MCF 10A (cell line): ENCODE measurements at regions not wholly inside any gene's neighbourhood (a gene's known extent, or its start where the extent isn't known, plus 50 kb on each side); places are given as distances from the start of the nearest gene placed in this dataset.

Experiments
- BruUV-seq: library from RNA; stranded (reverse); fragments of 400-500 nt; replicated peaks from 2 replicates; lab custom pipeline; 2021; lab: Mats Ljungman, UMichigan
- CTCF ChIA-PET: fragments of 300-600 bp; sonication (Branson Sonifier 250); formaldehyde crosslinking; extraction: SDS; loops from one replicate; lab custom pipeline; 2021; ENCODE audit warnings: antibody characterized with exemption, inconsistent platforms; lab: Yijun Ruan, JAX
- POLR2A ChIA-PET: fragments of 300-600, 350-650 bp; sonication (Branson Sonifier 250); formaldehyde crosslinking; extraction: SDS; loops from one replicate; lab custom pipeline; 2020; ENCODE audit warnings: antibody characterized with exemption, inconsistent platforms; lab: Yijun Ruan, JAX
- DNase-seq: peaks from one replicate; pipeline ENCODE4 v3.0.0-alpha.2; 2018; ENCODE audit not compliant: unreplicated experiment
- H3K27ac Mint-ChIP-seq: one replicate; pipeline ENCODE4 v1.8.0; 2022; ENCODE audit warnings: mild to moderate bottlenecking, low read depth, mixed read lengths; ENCODE audit not compliant: unreplicated experiment
- H3K27me3 Mint-ChIP-seq: one replicate; pipeline ENCODE4 v1.8.0; 2022; ENCODE audit warnings: mixed read lengths; ENCODE audit not compliant: insufficient read depth, unreplicated experiment
- H3K36me3 Mint-ChIP-seq: one replicate; pipeline ENCODE4 v1.8.0; 2022; ENCODE audit warnings: mild to moderate bottlenecking, moderate library complexity, mixed read lengths; ENCODE audit not compliant: insufficient read depth, unreplicated experiment
- H3K4me1 Mint-ChIP-seq: one replicate; pipeline ENCODE4 v1.8.0; 2022; ENCODE audit warnings: mixed read lengths; ENCODE audit not compliant: insufficient read depth, unreplicated experiment
- H3K4me3 Mint-ChIP-seq: one replicate; pipeline ENCODE4 v1.8.0; 2022; ENCODE audit warnings: mild to moderate bottlenecking, moderate library complexity, mixed read lengths; ENCODE audit not compliant: unreplicated experiment
- H3K9me3 Mint-ChIP-seq: one replicate; pipeline ENCODE4 v1.8.0; 2022; ENCODE audit warnings: mixed read lengths; ENCODE audit not compliant: unreplicated experiment
- intact Hi-C: fragments of 100-400 bp; cut with micrococcal nuclease; formaldehyde crosslinking; loops from 2 replicates; pipeline ENCODE4 v1.14.1; 2022
- TF ChIP-seq, protein P1 (sequence below): fragments of 200-600 bp; IDR thresholded peaks from one replicate; pipeline ENCODE4 v1.8.0; 2022; ENCODE audit warnings: antibody characterized with exemption, mild to moderate bottlenecking; ENCODE audit not compliant: unreplicated experiment

DNA sequence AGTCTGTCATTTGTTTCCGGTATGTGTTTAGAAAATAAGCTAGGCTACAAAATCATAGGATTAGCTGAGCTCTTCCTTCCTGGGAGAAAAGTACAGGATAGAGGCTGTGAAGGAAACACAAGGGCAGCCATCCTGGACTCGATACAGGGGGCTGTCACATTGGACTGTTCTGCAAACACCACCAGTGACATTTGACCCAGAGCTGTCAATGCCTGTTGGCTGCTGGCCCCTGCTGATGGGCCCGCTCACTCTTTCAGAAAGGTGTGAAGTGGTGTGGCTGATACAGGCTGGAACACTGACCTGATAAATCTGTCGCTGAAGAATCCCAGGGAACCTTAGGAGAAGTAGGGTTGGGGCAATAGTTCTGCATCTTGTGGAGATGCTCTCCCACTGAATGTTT lies 183.1 kb downstream of the RHOU start:
- H3K27ac Mint-ChIP-seq: no peak overlapping the region
- H3K36me3 Mint-ChIP-seq: no peaks in the 10 kb centered on the region
- H3K4me1 Mint-ChIP-seq: no peaks in the 10 kb centered on the region
- H3K27me3 Mint-ChIP-seq: no peaks in the 10 kb centered on the region
- no peak for DNase-seq
- no peak overlapping the region for H3K4me3 Mint-ChIP-seq
- TF ChIP-seq, protein P1, sequence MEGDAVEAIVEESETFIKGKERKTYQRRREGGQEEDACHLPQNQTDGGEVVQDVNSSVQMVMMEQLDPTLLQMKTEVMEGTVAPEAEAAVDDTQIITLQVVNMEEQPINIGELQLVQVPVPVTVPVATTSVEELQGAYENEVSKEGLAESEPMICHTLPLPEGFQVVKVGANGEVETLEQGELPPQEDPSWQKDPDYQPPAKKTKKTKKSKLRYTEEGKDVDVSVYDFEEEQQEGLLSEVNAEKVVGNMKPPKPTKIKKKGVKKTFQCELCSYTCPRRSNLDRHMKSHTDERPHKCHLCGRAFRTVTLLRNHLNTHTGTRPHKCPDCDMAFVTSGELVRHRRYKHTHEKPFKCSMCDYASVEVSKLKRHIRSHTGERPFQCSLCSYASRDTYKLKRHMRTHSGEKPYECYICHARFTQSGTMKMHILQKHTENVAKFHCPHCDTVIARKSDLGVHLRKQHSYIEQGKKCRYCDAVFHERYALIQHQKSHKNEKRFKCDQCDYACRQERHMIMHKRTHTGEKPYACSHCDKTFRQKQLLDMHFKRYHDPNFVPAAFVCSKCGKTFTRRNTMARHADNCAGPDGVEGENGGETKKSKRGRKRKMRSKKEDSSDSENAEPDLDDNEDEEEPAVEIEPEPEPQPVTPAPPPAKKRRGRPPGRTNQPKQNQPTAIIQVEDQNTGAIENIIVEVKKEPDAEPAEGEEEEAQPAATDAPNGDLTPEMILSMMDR: no peak
- CTCF ChIA-PET: interaction anchor here (0.9 kb wide), 1 partner anchor 310 kb away, joined by 3 read pairs; no protein-coding TSS in a partner anchor
- POLR2A ChIA-PET: interaction anchor here (0.9 kb wide), 1 partner anchor 9 kb away, joined by 6 read pairs; no protein-coding TSS in a partner anchor
- peaks cover 8% of the 10 kb centered on the region for H3K9me3 Mint-ChIP-seq
- BruUV-seq: no TSS peak
- intact Hi-C loops: no loop called here

DNA sequence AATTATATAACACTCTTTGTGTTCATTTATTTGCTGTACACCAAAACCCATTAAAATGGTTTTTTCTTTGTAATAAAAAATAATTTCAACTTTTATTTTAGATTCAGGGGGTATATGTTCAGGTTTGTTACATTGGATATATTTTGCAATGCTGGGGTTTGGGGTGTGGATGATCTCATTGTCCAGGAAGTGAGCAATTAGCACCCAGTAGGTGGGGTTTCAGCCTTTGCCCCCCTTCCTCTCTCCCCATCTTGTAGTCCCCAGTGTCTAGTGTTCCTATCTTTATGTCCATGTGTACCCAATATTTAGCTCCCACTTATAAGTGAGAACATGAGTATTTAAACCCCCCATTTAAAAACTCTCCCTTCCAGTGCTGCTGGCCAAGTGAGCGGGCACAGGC lies 184.6 kb downstream of the RHOU start:
- Mint-ChIP-seq H3K4me1 (no peaks in the 10 kb centered on the region), H3K4me3 (no peak overlapping the region), H3K36me3 (no peaks in the 10 kb centered on the region), H3K27me3 (no peaks in the 10 kb centered on the region), H3K27ac (no peak overlapping the region), H3K9me3 (peaks cover 8% of the 10 kb centered on the region)
- CTCF ChIA-PET: interaction anchor here (0.6 to 0.7 kb wide), 2 partner anchors 51 to 256 kb away, joined by 3 read pairs; no protein-coding TSS in a partner anchor
- POLR2A ChIA-PET: interaction anchor here (0.8 kb wide), 1 partner anchor 12 kb away, joined by 3 read pairs; no protein-coding TSS in a partner anchor
- no TSS peak for BruUV-seq
- no peak for DNase-seq
- TF ChIP-seq, protein P1: no peak
- intact Hi-C loops: no loop called here

DNA sequence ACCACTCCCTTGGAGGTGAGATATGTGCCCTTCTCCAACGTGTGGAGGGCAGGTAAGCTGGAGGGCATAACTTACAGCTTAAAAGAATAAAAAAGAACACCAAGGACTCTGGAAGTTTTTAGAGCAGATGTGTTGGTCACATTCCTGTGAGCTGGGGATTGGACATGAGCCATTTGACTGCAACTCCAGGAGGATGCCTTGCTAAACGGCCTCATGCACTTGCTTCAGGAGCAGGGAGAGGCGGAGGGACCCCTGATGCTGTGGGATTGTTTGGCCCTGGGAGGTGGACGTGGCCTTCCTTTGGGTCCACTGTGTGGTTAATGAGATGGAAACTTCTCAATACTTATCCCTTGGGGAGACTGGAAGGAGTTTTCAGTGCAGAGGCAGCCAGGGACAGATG lies 185.6 kb downstream of the RHOU start:
- no peaks in the 10 kb centered on the region for H3K4me1 Mint-ChIP-seq
- H3K36me3 Mint-ChIP-seq: no peaks in the 10 kb centered on the region
- H3K9me3 Mint-ChIP-seq: peaks cover 5% of the 10 kb centered on the region
- peaks cover 1% of the 10 kb centered on the region for H3K27me3 Mint-ChIP-seq
- BruUV-seq: no TSS peak
- no peak overlapping the region for H3K27ac Mint-ChIP-seq
- ChIA-PET CTCF (interaction anchor here (0.7 kb wide), 1 partner anchor 52 kb away, joined by 3 read pairs; no protein-coding TSS in a partner anchor), POLR2A (no interaction called here)
- TF ChIP-seq, protein P1: no peak
- intact Hi-C loops: no loop called here
- no peak overlapping the region for H3K4me3 Mint-ChIP-seq
- DNase-seq: no peak

DNA sequence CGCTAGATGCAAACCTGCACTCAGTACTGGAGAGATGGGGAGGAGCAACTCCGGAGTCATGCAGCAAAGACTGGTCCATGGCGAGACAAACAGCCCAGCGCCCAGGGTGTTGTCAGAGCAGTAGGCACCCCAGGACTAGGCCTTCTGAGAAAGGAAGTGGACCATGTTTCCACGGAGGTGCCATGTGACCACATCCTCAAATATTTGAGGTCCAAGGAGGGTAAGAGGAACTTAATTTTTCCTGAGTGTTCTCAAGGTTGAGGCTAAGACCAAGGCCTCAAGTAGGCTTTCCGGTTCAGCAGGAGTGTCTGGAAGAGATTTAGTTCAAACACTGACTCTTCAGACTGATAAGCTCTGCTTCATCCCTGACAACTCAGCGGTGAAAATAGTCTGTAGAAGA lies 186.2 kb downstream of the RHOU start:
- POLR2A ChIA-PET: interaction anchor here (0.6 to 1.1 kb wide), 5 partner anchors 11 to 1284 kb away, joined by 3 to 6 read pairs (median 3); no protein-coding TSS in a partner anchor
- intact Hi-C loops: no loop called here

More for the DNA sequence above, 186.2 kb downstream of the RHOU start:
- no peak overlapping the region for H3K4me3 Mint-ChIP-seq
- TF ChIP-seq, protein P1: no peak
- H3K36me3 Mint-ChIP-seq: no peaks in the 10 kb centered on the region
- H3K9me3 Mint-ChIP-seq: no peaks in the 10 kb centered on the region
- H3K4me1 Mint-ChIP-seq: no peaks in the 10 kb centered on the region
- CTCF ChIA-PET: interaction anchor here (0.6 to 1.2 kb wide), 2 partner anchors 10 to 33 kb away, joined by 4 read pairs; no protein-coding TSS in a partner anchor
- no peak for DNase-seq
- BruUV-seq: no TSS peak
- no peak overlapping the region for H3K27ac Mint-ChIP-seq
- peaks cover 8% of the 10 kb centered on the region for H3K27me3 Mint-ChIP-seq
